ENCODE measurements at regions not wholly inside any gene's neighbourhood (a gene's known extent, or its start where the extent isn't known, plus 50 kb on each side); places are given as distances from the start of the nearest gene placed in this dataset.

- no peak for DNase-seq
Measured at GRCh38 chr9:108125625-108126024, 636.1 kb upstream of the KLF4 start.

GRCh38 chr9:108119530-108120113 lies 630.1 kb upstream of the KLF4 start:
- no peak for DNase-seq

GRCh38 chr9:108117795-108118194 lies 628.2 kb upstream of the KLF4 start:
- DNase-seq, result no peak

- no peak for DNase-seq
Measured at GRCh38 chr9:108117306-108117705, 627.7 kb upstream of the KLF4 start.

- no peak for DNase-seq
Measured at GRCh38 chr9:108113596-108113995, 624.0 kb upstream of the KLF4 start.

- no peak for DNase-seq
Measured at GRCh38 chr9:108109927-108110690, 620.5 kb upstream of the KLF4 start.

- DNase-seq, result no peak
Measured at GRCh38 chr9:108108852-108109448, 619.4 kb upstream of the KLF4 start.

- no peak for DNase-seq
Measured at GRCh38 chr9:108108280-108108851, 618.8 kb upstream of the KLF4 start.

- no peak for DNase-seq
Measured at GRCh38 chr9:108105885-108106284, 616.3 kb upstream of the KLF4 start.

- DNase-seq, result no peak
Measured at GRCh38 chr9:108104991-108105390, 615.4 kb upstream of the KLF4 start.

GRCh38 chr9:108103046-108103693 lies 613.6 kb upstream of the KLF4 start:
- no peak for DNase-seq

GRCh38 chr9:108101410-108101809 lies 611.8 kb upstream of the KLF4 start:
- no peak for DNase-seq

GRCh38 chr9:108100571-108100970 lies 611.0 kb upstream of the KLF4 start:
- DNase-seq, result no peak

- no peak for DNase-seq
Measured at GRCh38 chr9:108099854-108100253, 610.3 kb upstream of the KLF4 start.

GRCh38 chr9:108095496-108095895 lies 605.9 kb upstream of the KLF4 start:
- no peak for DNase-seq

- DNase-seq, result no peak
Measured at GRCh38 chr9:108094676-108094993, 605.1 kb upstream of the KLF4 start.

- no peak for DNase-seq
Measured at GRCh38 chr9:108093773-108094675, 604.5 kb upstream of the KLF4 start.

- DNase-seq, result no peak
Measured at GRCh38 chr9:108088916-108089315, 599.3 kb upstream of the KLF4 start.

GRCh38 chr9:108087781-108088180 lies 598.2 kb upstream of the KLF4 start:
- DNase-seq, result no peak

GRCh38 chr9:108086624-108087023 lies 597.1 kb upstream of the KLF4 start:
- no peak for DNase-seq

GRCh38 chr9:108085294-108085693 lies 595.7 kb upstream of the KLF4 start:
- DNase-seq, result no peak

- no peak for DNase-seq
Measured at GRCh38 chr9:108083796-108084352, 594.3 kb upstream of the KLF4 start.

Data from NCI-H2227 treated with DMSO at 0.1 percent for 48 hours (cell line).